Aorta (tissue), 5 donors: ENCODE measurements at regions not wholly inside any gene's neighbourhood (a gene's known extent, or its start where the extent isn't known, plus 50 kb on each side); places are given as distances from the start of the nearest gene placed in this dataset.

Experiments used
- ATAC-seq: fragments of 200-7000 bp; cut with Tn5 transposase; one replicate; pipeline ENCODE4 v1.9.1; 2022; ENCODE audit warnings: moderate library complexity; ENCODE audit not compliant: low FRiP score
- DNase-seq, 2 donors: peaks; one replicate each; pipeline ENCODE4 v3.0.0-alpha.2; 2020
- H3K27ac ChIP-seq, 2 donors: one replicate each; pipeline ENCODE4 v1.5.1; 2013; ENCODE audit warnings: low read length in 2 of 2, mild to moderate bottlenecking in 2 of 2, moderate library complexity in 2 of 2, control low read depth in 1 of 2, inconsistent platforms in 1 of 2, low read depth in 1 of 2
- H3K27me3 ChIP-seq, 2 donors: one replicate each; pipeline ENCODE4 v1.6.1; 2013; ENCODE audit warnings: control low read depth in 1 of 2, low read length in 1 of 2, mild to moderate bottlenecking in 1 of 2, moderate library complexity in 1 of 2; ENCODE audit not compliant: insufficient read depth in 2 of 2, control insufficient read depth in 1 of 2
- H3K36me3 ChIP-seq, 2 donors: one replicate each; pipeline ENCODE4 v1.6.1; 2013; ENCODE audit warnings: control low read depth in 1 of 2, low read length in 1 of 2, mild to moderate bottlenecking in 1 of 2; ENCODE audit not compliant: insufficient read depth in 2 of 2, control insufficient read depth in 1 of 2
- H3K4me1 ChIP-seq, 2 donors: one replicate each; pipeline ENCODE4 v1.6.1; 2013; ENCODE audit warnings: low read length in 2 of 2, control low read depth in 1 of 2, mild to moderate bottlenecking in 1 of 2, moderate library complexity in 1 of 2; ENCODE audit not compliant: insufficient read depth in 2 of 2, control insufficient read depth in 1 of 2
- H3K4me3 ChIP-seq, 2 donors: one replicate each; pipeline ENCODE4 v1.5.1; 2013; ENCODE audit warnings: low read length in 2 of 2, control low read depth in 1 of 2, mild to moderate bottlenecking in 1 of 2
- H3K9me3 ChIP-seq: one replicate; pipeline ENCODE4 v1.6.1; 2013; ENCODE audit warnings: mild to moderate bottlenecking, low read length; ENCODE audit not compliant: control insufficient read depth
- WGBS, 2 donors: extraction: QIAGEN DNeasy Blood & Tissue Kit; methylation state at CpG; one replicate each; pipeline ENCODE4 v1.1.7; 2013; 5-methylcytosine and 5-hydroxymethylcytosine counted together
- intact Hi-C, 2 donors: fragments of 100-400 bp; cut with DNase I; formaldehyde crosslinking; loops; one replicate each; pipeline versions ENCODE4 v1.14.2 to v1.15.0; 2022
- donor health status: healthy with polysubstance abuse.
- donor health status: Bipolar disorder and iron deficiency.
- donor health status: DM: no; HTN: no; CAD: no.
- donor health status: DM: no; HTN: no; CAD: no.
- donor health status: DM: yes; HTN: yes; CAD: no.

DNA sequence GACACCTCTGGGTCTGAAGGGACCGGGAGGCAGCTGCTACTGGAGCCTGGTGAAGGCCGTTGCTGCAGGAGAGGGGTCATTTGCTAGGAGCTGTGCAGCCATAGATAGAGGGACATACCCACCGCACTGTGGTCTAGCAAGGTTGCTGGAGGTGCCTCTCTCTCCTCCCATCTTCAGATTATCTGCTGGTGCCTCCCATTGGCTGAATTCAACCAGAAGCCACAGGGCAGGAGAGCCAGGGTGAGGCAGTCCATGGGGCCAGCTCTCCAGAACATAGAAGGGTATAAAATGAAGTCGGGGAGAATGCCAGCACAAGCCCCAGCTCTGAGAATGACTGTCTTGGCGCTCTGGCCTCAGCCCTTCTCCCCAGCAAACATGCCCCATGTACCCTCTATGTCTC is 98.0 kb downstream of the VEGFA start:
- ATAC-seq (no peak), DNase-seq (no peak)
- H3K4me1 ChIP-seq: no peaks in the 10 kb centered on the region
- no peaks in the 10 kb centered on the region for H3K36me3 ChIP-seq
- intact Hi-C loops: no loop called here
- H3K27ac ChIP-seq: no peak overlapping the region
- H3K4me3 ChIP-seq: no peak overlapping the region
- 96 to 100% methylated on average over 5 of the region's 5 CpGs for WGBS, 2 donors
- no peaks in the 10 kb centered on the region for H3K27me3 ChIP-seq
- H3K9me3 ChIP-seq: no peaks in the 10 kb centered on the region

DNA sequence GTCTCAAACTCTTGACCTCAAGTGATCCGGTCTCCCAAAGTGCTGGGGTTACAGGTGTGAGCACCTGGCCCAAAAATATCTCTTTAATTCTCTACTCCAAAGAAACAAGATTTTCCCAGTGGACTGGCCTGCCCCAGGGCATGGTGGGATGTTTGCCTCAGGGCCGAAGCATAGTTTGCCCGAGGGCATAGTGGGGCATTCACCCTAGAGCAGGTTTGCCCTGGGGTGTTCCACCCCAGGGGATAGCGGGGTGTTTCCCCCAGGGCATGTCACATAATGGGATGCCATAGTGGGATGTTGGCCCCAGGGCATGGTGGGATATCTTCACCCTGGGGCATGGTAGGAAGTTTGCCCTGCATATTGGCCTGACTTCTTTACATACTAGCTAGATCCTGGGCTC is 97.2 kb downstream of the VEGFA start:
- no peak overlapping the region for H3K27ac ChIP-seq
- no peak overlapping the region for H3K4me3 ChIP-seq
- 94 to 98% methylated on average over 4 of the region's 4 CpGs for WGBS, 2 donors
- ATAC-seq (no peak), DNase-seq (no peak)
- H3K27me3 ChIP-seq: no peaks in the 10 kb centered on the region
- H3K36me3 ChIP-seq: no peaks in the 10 kb centered on the region
- H3K4me1 ChIP-seq: no peaks in the 10 kb centered on the region
- no peaks in the 10 kb centered on the region for H3K9me3 ChIP-seq
- intact Hi-C loops: no loop called here

DNA sequence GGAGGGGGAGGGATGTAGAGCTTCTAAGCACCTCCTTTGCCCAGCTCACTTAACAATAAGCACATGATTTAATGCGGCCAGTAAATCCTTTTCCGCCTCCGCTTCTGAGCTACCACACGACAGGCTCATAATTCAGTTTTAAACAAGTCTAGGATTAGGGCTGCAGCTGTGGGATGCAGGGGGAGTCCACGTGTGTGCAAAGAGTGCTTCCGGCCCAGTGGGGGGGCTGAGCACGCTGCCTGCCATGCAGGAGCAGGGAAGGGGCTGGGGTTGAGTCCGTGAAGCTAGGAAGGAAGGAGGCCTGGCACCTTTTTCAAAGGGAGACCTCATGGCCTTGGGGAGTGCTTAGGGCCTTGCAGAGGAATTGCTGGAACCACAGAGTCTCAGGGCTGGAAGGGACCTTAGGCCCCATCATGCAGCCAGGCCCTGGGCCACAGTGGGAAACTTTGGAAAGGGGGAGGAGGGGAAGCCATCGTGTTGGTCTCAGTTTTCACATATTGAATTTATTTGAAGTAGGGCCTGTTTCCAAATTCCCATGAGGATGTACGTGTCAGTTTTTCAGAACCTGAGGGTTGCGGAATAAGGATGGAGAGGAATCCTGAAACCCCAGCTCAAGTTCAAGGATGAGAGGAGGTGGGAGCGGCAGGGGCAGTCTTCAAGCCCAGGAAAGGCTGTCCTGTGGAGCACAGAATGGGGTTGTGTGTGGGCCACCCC is 96.1 kb downstream of the VEGFA start:
- intact Hi-C loops: no loop called here
- no peak for DNase-seq
- WGBS, 2 donors: 92 to 93% methylated on average over 12 of the region's 12 CpGs

DNA sequence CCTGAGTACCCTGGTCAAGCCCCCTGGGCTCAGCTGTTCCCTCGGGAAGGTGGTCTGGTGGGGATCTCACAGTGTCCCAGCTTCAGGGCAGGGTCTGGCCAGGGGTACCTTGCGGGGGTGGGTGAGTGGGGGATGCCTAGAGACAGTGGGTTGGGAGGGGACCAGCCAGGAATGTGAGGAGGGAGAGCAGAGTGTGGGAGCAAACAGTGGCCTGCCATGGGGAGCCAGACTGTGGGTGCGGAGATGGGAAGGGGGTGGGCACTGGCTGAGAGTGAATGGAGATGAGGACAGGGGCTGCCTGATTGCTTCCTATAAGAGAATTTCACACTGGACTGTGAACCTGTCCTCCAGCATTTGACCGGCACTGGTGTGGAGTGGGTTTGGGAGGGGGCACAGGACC is 95.1 kb downstream of the VEGFA start:
- H3K36me3 ChIP-seq: no peaks in the 10 kb centered on the region
- no peak overlapping the region for H3K4me3 ChIP-seq
- H3K4me1 ChIP-seq: no peaks in the 10 kb centered on the region
- DNase-seq: no peak
- no peak for ATAC-seq
- H3K27ac ChIP-seq: no peak overlapping the region
- intact Hi-C loops: no loop called here
- H3K9me3 ChIP-seq: no peaks in the 10 kb centered on the region
- WGBS, 2 donors: 79 to 83% methylated on average over 4 of the region's 4 CpGs
- H3K27me3 ChIP-seq: no peaks in the 10 kb centered on the region

More for the DNA sequence above, 96.1 kb downstream of the VEGFA start:
- Histone ChIP-seq H3K36me3 (no peaks in the 10 kb centered on the region), H3K27ac (no peak overlapping the region), H3K4me3 (no peak overlapping the region), H3K4me1 (no peaks in the 10 kb centered on the region), H3K9me3 (no peaks in the 10 kb centered on the region), H3K27me3 (no peaks in the 10 kb centered on the region)
- ATAC-seq: no peak

DNA sequence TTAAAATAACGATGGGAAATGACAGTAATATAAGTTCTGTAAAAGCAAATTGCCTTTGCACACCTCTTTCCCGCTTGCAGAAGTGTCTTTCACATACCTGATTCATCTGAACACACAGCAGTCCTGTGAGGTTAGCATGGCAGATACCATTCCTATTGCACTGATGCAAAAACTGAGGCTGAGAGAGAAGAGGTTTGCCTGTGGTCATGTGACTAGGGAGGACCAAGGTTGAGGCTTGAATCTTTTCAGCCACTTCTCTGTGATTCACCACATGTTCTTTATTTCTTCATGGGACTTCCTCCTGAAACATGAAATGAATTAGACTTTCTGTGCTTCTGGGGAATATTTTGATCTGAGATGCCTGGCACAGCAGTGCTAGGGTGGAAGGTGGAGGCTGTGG is 92.9 kb downstream of the VEGFA start:
- Histone ChIP-seq H3K4me3 (no peak overlapping the region), H3K36me3 (no peaks in the 10 kb centered on the region), H3K9me3 (no peaks in the 10 kb centered on the region), H3K4me1 (no peaks in the 10 kb centered on the region), H3K27ac (no peak overlapping the region), H3K27me3 (no peaks in the 10 kb centered on the region)
- 84 to 86% methylated on average over 2 of the region's 2 CpGs for WGBS, 2 donors
- DNase-seq (no peak), ATAC-seq (no peak)
- intact Hi-C loops: no loop called here

DNA sequence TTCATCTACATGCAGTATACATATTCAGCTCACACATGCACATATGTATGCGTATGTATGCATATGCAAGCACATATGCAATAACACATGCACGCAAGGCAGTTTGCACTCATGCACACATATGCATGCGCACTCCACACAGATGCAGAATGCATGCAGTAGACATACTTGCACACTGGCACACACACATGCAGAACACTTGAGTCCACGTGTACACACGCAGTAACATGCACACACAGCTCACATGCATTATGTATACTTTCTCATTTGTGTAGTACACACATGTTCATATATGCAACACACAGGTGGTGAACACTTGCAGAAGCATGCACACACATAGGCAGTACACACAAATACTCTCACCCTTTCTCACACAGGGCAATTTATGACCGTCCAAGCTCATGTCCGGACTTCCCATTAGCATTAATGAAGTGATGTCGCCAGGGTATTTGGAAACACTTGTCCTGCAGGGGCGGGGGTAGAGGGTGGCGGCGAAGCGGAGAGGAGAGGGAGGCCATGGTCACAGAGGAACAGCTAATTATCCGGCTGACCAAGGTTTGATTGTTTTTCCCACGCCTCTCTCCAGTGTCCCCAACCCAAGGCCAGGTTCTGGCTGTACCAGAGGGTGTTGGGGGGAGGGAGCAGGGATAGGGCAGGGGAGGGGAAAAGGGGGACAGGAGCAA is 91.3 kb downstream of the VEGFA start:
- Histone ChIP-seq H3K27me3 (no peaks in the 10 kb centered on the region), H3K36me3 (no peaks in the 10 kb centered on the region), H3K27ac (no peak overlapping the region), H3K4me1 (no peaks in the 10 kb centered on the region), H3K9me3 (no peaks in the 10 kb centered on the region), H3K4me3 (no peak overlapping the region)
- 83 to 89% methylated on average over 14 of the region's 14 CpGs for WGBS, 2 donors
- ATAC-seq (no peak), DNase-seq (no peak)
- intact Hi-C loops: no loop called here

DNA sequence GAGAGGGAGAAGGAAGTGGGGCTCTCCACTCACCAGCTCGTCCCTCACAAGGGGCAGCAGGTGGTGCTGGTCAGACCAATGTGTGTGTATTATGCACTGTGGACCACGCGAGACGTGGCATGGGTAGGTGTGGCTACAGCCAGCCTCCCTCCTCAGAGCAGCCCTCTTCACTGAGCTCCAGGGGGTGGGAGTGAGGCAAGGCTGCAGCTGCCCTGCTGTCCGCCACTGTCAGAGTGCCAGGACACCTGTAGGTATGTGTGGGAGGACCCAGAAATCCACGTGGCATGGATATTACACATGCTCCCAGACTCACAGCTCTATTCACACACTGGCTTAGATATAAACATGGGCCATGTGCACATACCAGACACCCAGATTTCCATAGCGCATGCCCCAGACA is 90.3 kb downstream of the VEGFA start:
- WGBS, 2 donors: 62 to 65% methylated on average over 7 of the region's 7 CpGs
- Histone ChIP-seq H3K4me1 (no peaks in the 10 kb centered on the region), H3K36me3 (no peaks in the 10 kb centered on the region), H3K27me3 (no peaks in the 10 kb centered on the region), H3K27ac (no peak overlapping the region), H3K9me3 (no peaks in the 10 kb centered on the region), H3K4me3 (no peak overlapping the region)
- DNase-seq: no peak
- intact Hi-C loops: no loop called here
- ATAC-seq: no peak

DNA sequence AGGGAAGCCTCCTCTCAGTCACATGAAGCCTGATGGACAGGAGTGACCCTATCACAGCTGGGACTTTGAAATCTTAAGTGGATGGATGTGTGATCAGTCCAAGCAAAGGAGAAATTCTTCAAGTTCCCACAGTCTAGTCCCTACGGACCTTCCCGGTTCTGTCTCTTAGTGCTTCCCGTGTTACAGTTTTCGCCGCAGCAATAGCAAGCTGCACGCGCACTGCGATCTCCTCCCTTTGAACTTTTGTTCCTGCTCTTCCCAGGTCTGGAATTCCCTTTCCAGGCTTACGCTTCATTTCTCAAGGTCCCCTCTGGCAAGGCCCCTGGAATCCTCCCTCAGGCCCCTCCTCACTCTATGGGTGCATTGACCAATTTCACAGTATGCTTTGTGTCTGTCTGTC is 89.2 kb downstream of the VEGFA start:
- H3K27me3 ChIP-seq: no peaks in the 10 kb centered on the region
- H3K4me3 ChIP-seq: no peak overlapping the region
- no peak overlapping the region for H3K27ac ChIP-seq
- intact Hi-C loops: loop anchor here in 1 of 2 donors (5.0 kb wide), 1 partner anchor 218 kb away; no protein-coding TSS in a partner anchor
- H3K4me1 ChIP-seq: no peaks in the 10 kb centered on the region
- ATAC-seq: no peak
- H3K9me3 ChIP-seq: no peaks in the 10 kb centered on the region
- 96 to 98% methylated on average over 9 of the region's 9 CpGs for WGBS, 2 donors
- no peaks in the 10 kb centered on the region for H3K36me3 ChIP-seq
- no peak for DNase-seq
